ENCODE measurements at regions not wholly inside any gene's neighbourhood (a gene's known extent, or its start where the extent isn't known, plus 50 kb on each side); places are given as distances from the start of the nearest gene placed in this dataset.
"Not testable (repeated sequence)": the region's sequence is repeated elsewhere in the genome, so short reads cannot be mapped to it uniquely, and the experiment has no call there.

- no peak for TF ChIP-seq CTCF (IDR thresholded peaks at IDR 0.05; ENCODE audit: insufficient read depth, low read length)
- no peak for DNase-seq (ENCODE audit: low read depth)
- H3K4me3 ChIP-seq (ENCODE audit: low read depth, low read length) = no peak overlapping the region
These were observed 123.0 kb downstream of the PMAIP1 start for GRCh38 chr18:60022671-60023276.

GRCh38 chr18:60021556-60021955, 121.8 kb downstream of the PMAIP1 start:
- no peak overlapping the region for H3K4me3 ChIP-seq (ENCODE audit: low read depth, low read length)
- DNase-seq (ENCODE audit: low read depth) = no peak
- no peak for TF ChIP-seq CTCF (IDR thresholded peaks at IDR 0.05; ENCODE audit: insufficient read depth, low read length)

GRCh38 chr18:60020107-60020925, 120.5 kb downstream of the PMAIP1 start:
- DNase-seq (ENCODE audit: low read depth) = no peak
- no peak for TF ChIP-seq CTCF (IDR thresholded peaks at IDR 0.05; ENCODE audit: insufficient read depth, low read length)
- H3K4me3 ChIP-seq (ENCODE audit: low read depth, low read length) = no peak overlapping the region

- TF ChIP-seq CTCF (IDR thresholded peaks at IDR 0.05; ENCODE audit: insufficient read depth, low read length) = no peak
- no peak overlapping the region for H3K4me3 ChIP-seq (ENCODE audit: low read depth, low read length)
- DNase-seq (ENCODE audit: low read depth) = peak; percentile 53
These were observed 119.7 kb downstream of the PMAIP1 start for GRCh38 chr18:60019463-60019840.

- H3K4me3 ChIP-seq (ENCODE audit: low read depth, low read length) = no peak overlapping the region
- no peak for DNase-seq (ENCODE audit: low read depth)
- TF ChIP-seq CTCF (IDR thresholded peaks at IDR 0.05; ENCODE audit: insufficient read depth, low read length) = no peak
These were observed 119.0 kb downstream of the PMAIP1 start for GRCh38 chr18:60018618-60019462.

- not testable (repeated sequence) for H3K4me3 ChIP-seq (ENCODE audit: low read depth, low read length); DNase-seq (ENCODE audit: low read depth)
These were observed 118.3 kb downstream of the PMAIP1 start for GRCh38 chr18:60018134-60018533.

- no peak overlapping the region for H3K4me3 ChIP-seq (ENCODE audit: low read depth, low read length)
- TF ChIP-seq CTCF (IDR thresholded peaks at IDR 0.05; ENCODE audit: insufficient read depth, low read length) = no peak
- no peak for DNase-seq (ENCODE audit: low read depth)
These were observed 117.6 kb downstream of the PMAIP1 start for GRCh38 chr18:60017371-60017770.

- not testable (repeated sequence) for H3K4me3 ChIP-seq (ENCODE audit: low read depth, low read length); DNase-seq (ENCODE audit: low read depth)
These were observed 116.0 kb downstream of the PMAIP1 start for GRCh38 chr18:60015826-60016225.

DNA sequence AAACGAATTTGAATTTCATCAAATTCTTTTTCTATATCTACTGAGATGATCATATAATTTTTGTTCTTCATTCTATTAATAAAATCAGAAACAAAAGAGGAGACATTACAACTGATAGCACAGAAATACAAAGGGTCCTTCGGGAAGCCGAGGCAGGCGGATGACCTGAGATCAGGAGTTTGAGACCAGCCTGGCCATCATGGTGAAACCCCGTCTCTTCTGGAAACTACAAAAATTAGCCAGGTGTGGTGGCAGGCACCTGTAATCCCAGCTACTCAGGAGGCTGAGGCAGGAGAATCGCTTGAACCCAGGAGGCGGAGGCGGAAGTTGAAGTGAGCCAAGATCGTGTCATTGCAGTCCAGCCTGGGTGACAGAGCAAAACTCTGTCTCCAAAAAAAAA, 113.4 kb downstream of the PMAIP1 start:
- not testable (repeated sequence) for H3K4me3 ChIP-seq (ENCODE audit: low read depth, low read length); DNase-seq (ENCODE audit: low read depth)
